ENCODE measurements at regions not wholly inside any gene's neighbourhood (a gene's known extent, or its start where the extent isn't known, plus 50 kb on each side); places are given as distances from the start of the nearest gene placed in this dataset.
A peak's percentile ranks its signal among the peaks of the same experiment; 100 is the strongest.

- Histone ChIP-seq H3K27me3 (no peaks in the 10 kb centered on the region), H3K4me3 (no peak overlapping the region), H3K36me3 (no peaks in the 10 kb centered on the region), H3K9me3 (no peaks in the 10 kb centered on the region), H3K4me1 (no peaks in the 10 kb centered on the region), H3K27ac (no peak overlapping the region)
- ATAC-seq, result peak; percentile 25
- TF ChIP-seq EP300 (IDR thresholded peaks at IDR 0.05) (no peak), POLR2A (IDR thresholded peaks at IDR 0.05) (no peak), POLR2AphosphoS5 (IDR thresholded peaks at IDR 0.05) (no peak), CTCF (IDR thresholded peaks at IDR 0.05) (no peak)
- WGBS, 2 donors (ENCODE audit: low coverage in 1 of 2), result 85 to 93% methylated on average over 10 to 13 of the region's 17 CpGs
Observed at GRCh38 chr6:21383450-21384085, 210.0 kb upstream of the SOX4 start.

GRCh38 chr6:21384216-21384615 lies 209.3 kb upstream of the SOX4 start:
- 71 to 78% methylated on average over 7 to 8 of the region's 8 CpGs for WGBS, 2 donors (ENCODE audit: low coverage in 1 of 2)
- Histone ChIP-seq H3K9me3 (no peaks in the 10 kb centered on the region), H3K27me3 (no peaks in the 10 kb centered on the region), H3K36me3 (no peaks in the 10 kb centered on the region), H3K27ac (no peak overlapping the region), H3K4me1 (no peaks in the 10 kb centered on the region), H3K4me3 (no peak overlapping the region)
- TF ChIP-seq POLR2A (IDR thresholded peaks at IDR 0.05), result no peak
- no peak for TF ChIP-seq POLR2AphosphoS5 (IDR thresholded peaks at IDR 0.05)
- no peak for TF ChIP-seq EP300 (IDR thresholded peaks at IDR 0.05)
- no peak for TF ChIP-seq CTCF (IDR thresholded peaks at IDR 0.05)
- no peak for ATAC-seq

- Histone ChIP-seq H3K27ac (no peak overlapping the region), H3K36me3 (no peaks in the 10 kb centered on the region), H3K27me3 (no peaks in the 10 kb centered on the region), H3K4me1 (no peaks in the 10 kb centered on the region), H3K4me3 (no peak overlapping the region), H3K9me3 (no peaks in the 10 kb centered on the region)
- no peak for ATAC-seq
- 73 to 100% methylated on average over 1 of the region's 2 CpGs for WGBS, 2 donors (ENCODE audit: low coverage in 1 of 2)
- TF ChIP-seq EP300 (IDR thresholded peaks at IDR 0.05), result no peak
- TF ChIP-seq POLR2AphosphoS5 (IDR thresholded peaks at IDR 0.05), result no peak
- TF ChIP-seq POLR2A (IDR thresholded peaks at IDR 0.05), result no peak
- TF ChIP-seq CTCF (IDR thresholded peaks at IDR 0.05), result no peak
Observed at GRCh38 chr6:21386744-21387143, 206.8 kb upstream of the SOX4 start.

GRCh38 chr6:21390532-21391213 lies 202.9 kb upstream of the SOX4 start:
- Histone ChIP-seq H3K27ac (no peak overlapping the region), H3K4me1 (no peaks in the 10 kb centered on the region), H3K4me3 (no peak overlapping the region), H3K27me3 (no peaks in the 10 kb centered on the region), H3K9me3 (no peaks in the 10 kb centered on the region), H3K36me3 (no peaks in the 10 kb centered on the region)
- ATAC-seq, result no peak
- TF ChIP-seq CTCF (IDR thresholded peaks at IDR 0.05) (no peak), EP300 (IDR thresholded peaks at IDR 0.05) (no peak), POLR2AphosphoS5 (IDR thresholded peaks at IDR 0.05) (no peak), POLR2A (IDR thresholded peaks at IDR 0.05) (no peak)
- WGBS, 2 donors (ENCODE audit: low coverage in 1 of 2), result 0 to 74% methylated on average over 1 to 4 of the region's 5 CpGs

GRCh38 chr6:21392177-21392576 lies 201.4 kb upstream of the SOX4 start:
- ATAC-seq, result no peak
- 95 to 100% methylated on average over 1 to 2 of the region's 2 CpGs for WGBS, 2 donors (ENCODE audit: low coverage in 1 of 2)
- Histone ChIP-seq H3K4me3 (no peak overlapping the region), H3K27ac (no peak overlapping the region), H3K4me1 (no peaks in the 10 kb centered on the region), H3K27me3 (no peaks in the 10 kb centered on the region), H3K36me3 (no peaks in the 10 kb centered on the region), H3K9me3 (no peaks in the 10 kb centered on the region)
- no peak for TF ChIP-seq POLR2AphosphoS5 (IDR thresholded peaks at IDR 0.05)
- no peak for TF ChIP-seq EP300 (IDR thresholded peaks at IDR 0.05)
- TF ChIP-seq CTCF (IDR thresholded peaks at IDR 0.05), result no peak
- no peak for TF ChIP-seq POLR2A (IDR thresholded peaks at IDR 0.05)
